ENCODE measurements at regions not wholly inside any gene's neighbourhood (a gene's known extent, or its start where the extent isn't known, plus 50 kb on each side); places are given as distances from the start of the nearest gene placed in this dataset.
"Not testable (repeated sequence)": the region's sequence is repeated elsewhere in the genome, so short reads cannot be mapped to it uniquely, and the experiment has no call there.

- Histone ChIP-seq H3K4me3 (ENCODE audit: low read depth, low read length) (peak overlapping the region; percentile 77), H3K27me3 (no peaks in the 10 kb centered on the region), H3K4me1 (no peaks in the 10 kb centered on the region), H3K9me3 (no peaks in the 10 kb centered on the region), H3K36me3 (peaks cover 3% of the 10 kb centered on the region; the same call in 1 of the 2 replicates)
- no peak for TF ChIP-seq CTCF (IDR thresholded peaks at IDR 0.05; ENCODE audit: low read depth, low read length)
- DNase-seq: no peak
Observed at GRCh38 chr7:67301667-67302066, 305.0 kb downstream of the TYW1 start.

GRCh38 chr7:67302113-67303039 lies 305.7 kb downstream of the TYW1 start:
- Histone ChIP-seq H3K4me3 (ENCODE audit: low read depth, low read length) (peak overlapping the region; percentile 77), H3K27me3 (no peaks in the 10 kb centered on the region), H3K36me3 (peaks cover 8% of the 10 kb centered on the region; the same call in 1 of the 2 replicates), H3K9me3 (no peaks in the 10 kb centered on the region), H3K4me1 (no peaks in the 10 kb centered on the region)
- peak; percentile 99 for DNase-seq
- TF ChIP-seq CTCF (IDR thresholded peaks at IDR 0.05; ENCODE audit: low read depth, low read length): peak; percentile 11; the same call in 1 of the 2 replicates

DNA sequence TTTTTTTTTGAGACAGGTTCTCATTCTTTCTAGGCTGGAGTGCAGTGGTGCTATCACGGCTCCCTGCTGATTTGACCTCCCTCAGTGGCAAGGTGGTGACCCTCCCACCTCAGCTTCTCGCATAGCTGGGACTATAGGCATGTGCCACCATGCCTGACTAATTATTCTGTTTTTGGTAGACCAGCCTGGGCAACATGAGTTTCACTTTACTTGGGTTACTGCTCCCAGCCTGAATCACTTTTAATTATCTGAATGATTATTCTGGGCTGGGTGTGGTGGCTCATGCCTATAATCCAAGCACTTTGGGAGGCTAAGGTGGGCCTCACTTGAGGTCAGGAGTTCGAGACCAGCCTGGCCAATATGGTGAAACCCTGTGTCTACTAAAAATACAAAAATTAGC lies 308.2 kb downstream of the TYW1 start:
- H3K27me3 ChIP-seq; H3K4me3 ChIP-seq (ENCODE audit: low read depth, low read length); H3K4me1 ChIP-seq; H3K9me3 ChIP-seq; DNase-seq: not testable (repeated sequence)
- H3K36me3 ChIP-seq: peaks cover 24% of the 10 kb centered on the region

GRCh38 chr7:67306331-67306730 lies 309.7 kb downstream of the TYW1 start:
- peaks cover 34% of the 10 kb centered on the region for H3K36me3 ChIP-seq
- no peaks in the 10 kb centered on the region for H3K27me3 ChIP-seq
- no peak overlapping the region for H3K4me3 ChIP-seq (ENCODE audit: low read depth, low read length)
- no peak for DNase-seq
- TF ChIP-seq CTCF (IDR thresholded peaks at IDR 0.05; ENCODE audit: low read depth, low read length): no peak
- H3K4me1 ChIP-seq: no peaks in the 10 kb centered on the region
- H3K9me3 ChIP-seq: no peaks in the 10 kb centered on the region

DNA sequence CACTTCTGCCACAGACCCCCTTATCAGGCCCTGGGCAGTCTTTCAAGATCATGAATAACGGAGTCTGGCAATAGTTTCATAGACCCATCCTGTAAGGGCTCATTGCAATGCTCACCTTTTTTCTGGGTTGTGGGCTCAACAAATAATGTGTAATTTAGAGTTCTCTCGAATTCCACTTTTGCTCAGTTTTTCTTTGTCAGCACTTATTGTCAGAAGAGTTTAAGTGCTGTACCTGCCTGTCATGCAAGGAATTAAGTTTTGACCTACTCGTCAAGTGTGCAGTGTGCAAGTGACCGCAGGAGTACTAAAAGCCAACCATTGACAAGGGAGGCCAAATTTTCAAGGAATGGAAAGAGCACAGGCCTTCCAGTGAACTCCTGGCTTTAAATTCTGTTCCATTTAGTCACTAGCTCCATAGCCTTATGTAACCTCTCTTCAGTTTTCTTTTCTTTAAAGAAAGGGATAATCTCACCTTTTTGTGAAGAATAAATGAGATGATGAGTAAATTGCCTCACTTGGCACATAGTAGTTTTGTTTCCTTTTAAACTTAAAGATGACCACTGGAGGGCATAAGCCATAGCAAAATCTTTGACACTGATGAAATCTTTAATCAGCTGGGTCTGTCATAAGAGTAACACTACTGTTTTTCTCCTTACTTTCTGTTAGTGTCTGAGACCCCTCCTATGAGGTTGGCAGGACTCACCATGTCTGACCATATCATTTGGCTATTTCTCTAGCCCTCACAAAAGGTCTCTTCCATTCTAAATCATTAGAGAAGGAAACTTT lies 313.3 kb downstream of the TYW1 start:
- Histone ChIP-seq H3K36me3 (peaks cover 47% of the 10 kb centered on the region), H3K4me1 (no peaks in the 10 kb centered on the region)

More for the DNA sequence above, 313.3 kb downstream of the TYW1 start:
- no peak for DNase-seq
- Histone ChIP-seq H3K27me3 (no peaks in the 10 kb centered on the region), H3K4me3 (ENCODE audit: low read depth, low read length) (no peak overlapping the region), H3K9me3 (no peaks in the 10 kb centered on the region)
- no peak for TF ChIP-seq CTCF (IDR thresholded peaks at IDR 0.05; ENCODE audit: low read depth, low read length)
